Colonic mucosa (tissue), 4 donors: ENCODE measurements at regions not wholly inside any gene's neighbourhood (a gene's known extent, or its start where the extent isn't known, plus 50 kb on each side); places are given as distances from the start of the nearest gene placed in this dataset.

Source experiments
- DNase-seq: peaks from one replicate; pipeline ENCODE4 v3.0.0-alpha.2; 2020
- H3K27ac ChIP-seq: fragments of 200-600 bp; one replicate; pipeline ENCODE4 v1.8.0; 2021
- H3K27me3 ChIP-seq: fragments of 200-600 bp; one replicate; pipeline ENCODE4 v1.8.0; 2021
- H3K36me3 ChIP-seq: fragments of 200-600 bp; one replicate; pipeline ENCODE4 v1.8.0; 2021
- H3K4me1 ChIP-seq: fragments of 200-600 bp; one replicate; pipeline ENCODE4 v1.8.0; 2021; ENCODE audit warnings: mild to moderate bottlenecking
- H3K4me3 ChIP-seq: fragments of 200-600 bp; one replicate; pipeline ENCODE4 v1.8.0; 2021
- H3K9ac ChIP-seq, 2 donors: one replicate each; pipeline ENCODE4 v1.7.0; 2013; ENCODE audit warnings: control low read depth in 2 of 2, low read depth in 2 of 2, low read length in 2 of 2
- H3K9me3 ChIP-seq: fragments of 200-600 bp; one replicate; pipeline ENCODE4 v1.8.0; 2021
- intact Hi-C: fragments of 100-400 bp; cut with DNase I; formaldehyde crosslinking; loops from one replicate; pipeline ENCODE4 v1.14.1; 2022
- TF ChIP-seq, protein P1 (sequence below): fragments of 200-600 bp; IDR thresholded peaks from one replicate; pipeline ENCODE4 v1.8.0; 2022; ENCODE audit warnings: antibody characterized with exemption, mild to moderate bottlenecking
- donor health status: healthy.
- donor health status: DM: no; HTN: no; CAD: no.
- donor health status: DM: no; HTN: no; CAD: no.

DNA sequence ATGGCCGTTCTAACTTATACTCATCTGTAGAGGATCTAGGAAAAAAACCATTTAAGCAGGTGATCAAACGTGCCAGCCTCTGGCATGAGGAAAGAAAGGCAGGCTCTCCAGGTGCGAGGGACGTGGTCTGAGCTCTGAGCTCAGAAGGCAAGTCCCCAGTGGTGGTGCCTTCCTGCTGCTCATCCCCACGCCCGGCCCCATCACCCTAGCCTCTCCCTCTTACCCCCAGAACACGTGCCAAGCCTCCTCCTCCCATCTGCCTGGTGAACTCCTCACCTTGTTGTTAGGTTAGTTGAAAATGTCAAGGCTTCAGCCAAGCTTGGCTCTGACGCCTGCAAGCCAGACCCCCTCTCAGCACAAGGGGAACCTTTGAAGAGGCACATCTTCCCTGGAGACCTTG, 571.2 kb upstream of the MKI67 start:
- DNase-seq, result no peak
- intact Hi-C loops, result no loop called here
- Histone ChIP-seq H3K9me3 (no peaks in the 10 kb centered on the region), H3K27ac (no peak overlapping the region), H3K36me3 (no peaks in the 10 kb centered on the region), H3K4me1 (no peaks in the 10 kb centered on the region), H3K9ac (no peak overlapping the region), H3K27me3 (no peaks in the 10 kb centered on the region), H3K4me3 (no peak overlapping the region)
- TF ChIP-seq, protein P1, sequence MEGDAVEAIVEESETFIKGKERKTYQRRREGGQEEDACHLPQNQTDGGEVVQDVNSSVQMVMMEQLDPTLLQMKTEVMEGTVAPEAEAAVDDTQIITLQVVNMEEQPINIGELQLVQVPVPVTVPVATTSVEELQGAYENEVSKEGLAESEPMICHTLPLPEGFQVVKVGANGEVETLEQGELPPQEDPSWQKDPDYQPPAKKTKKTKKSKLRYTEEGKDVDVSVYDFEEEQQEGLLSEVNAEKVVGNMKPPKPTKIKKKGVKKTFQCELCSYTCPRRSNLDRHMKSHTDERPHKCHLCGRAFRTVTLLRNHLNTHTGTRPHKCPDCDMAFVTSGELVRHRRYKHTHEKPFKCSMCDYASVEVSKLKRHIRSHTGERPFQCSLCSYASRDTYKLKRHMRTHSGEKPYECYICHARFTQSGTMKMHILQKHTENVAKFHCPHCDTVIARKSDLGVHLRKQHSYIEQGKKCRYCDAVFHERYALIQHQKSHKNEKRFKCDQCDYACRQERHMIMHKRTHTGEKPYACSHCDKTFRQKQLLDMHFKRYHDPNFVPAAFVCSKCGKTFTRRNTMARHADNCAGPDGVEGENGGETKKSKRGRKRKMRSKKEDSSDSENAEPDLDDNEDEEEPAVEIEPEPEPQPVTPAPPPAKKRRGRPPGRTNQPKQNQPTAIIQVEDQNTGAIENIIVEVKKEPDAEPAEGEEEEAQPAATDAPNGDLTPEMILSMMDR, result no peak

DNA sequence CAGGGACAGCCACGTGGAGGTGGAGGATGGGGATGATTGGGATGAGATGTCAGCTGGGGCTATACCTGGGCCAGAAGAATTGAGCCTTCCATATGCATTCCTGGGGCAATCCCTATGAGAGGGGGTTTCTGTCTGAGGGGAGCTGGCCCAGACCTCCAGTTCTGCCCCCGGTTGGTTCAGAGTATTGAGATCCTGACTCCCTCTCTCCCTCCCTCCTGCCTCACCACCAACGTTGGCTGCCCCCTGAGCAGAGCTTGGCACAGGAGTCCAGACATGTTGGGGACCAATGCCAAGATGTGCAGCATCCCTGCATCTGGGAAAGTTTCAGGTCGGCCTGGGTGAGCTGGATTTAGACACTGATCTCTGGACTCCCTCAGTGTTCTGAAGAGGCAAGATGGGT, 575.2 kb upstream of the MKI67 start:
- intact Hi-C loops, result no loop called here
- Histone ChIP-seq H3K4me3 (no peak overlapping the region), H3K36me3 (no peaks in the 10 kb centered on the region), H3K9ac (no peak overlapping the region), H3K27me3 (no peaks in the 10 kb centered on the region), H3K4me1 (no peaks in the 10 kb centered on the region), H3K9me3 (no peaks in the 10 kb centered on the region), H3K27ac (no peak overlapping the region)
- no peak for DNase-seq
- TF ChIP-seq, protein P1, result no peak

DNA sequence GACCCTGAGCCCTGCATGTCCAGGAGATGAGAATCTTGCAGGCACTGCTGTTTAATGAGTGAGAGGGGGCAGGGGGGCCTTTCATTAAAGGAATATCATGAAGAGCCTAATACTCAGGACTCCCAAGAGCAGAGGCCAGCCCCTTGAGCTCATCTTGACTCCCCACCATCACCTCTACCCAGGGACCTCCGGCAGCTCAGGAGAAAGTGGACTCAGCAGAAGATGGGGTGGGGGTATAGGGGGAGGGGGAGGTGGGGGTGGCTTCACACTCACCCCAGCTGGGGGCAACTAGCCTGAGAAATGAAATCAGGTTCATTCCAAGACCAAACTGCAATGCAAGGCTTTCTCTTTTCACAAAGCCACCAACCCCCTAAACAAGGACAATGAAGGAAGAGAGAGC, 575.6 kb upstream of the MKI67 start:
- H3K27me3 ChIP-seq, result no peaks in the 10 kb centered on the region
- H3K9me3 ChIP-seq, result no peaks in the 10 kb centered on the region
- intact Hi-C loops, result no loop called here
- no peak overlapping the region for H3K9ac ChIP-seq
- no peak overlapping the region for H3K4me3 ChIP-seq
- no peaks in the 10 kb centered on the region for H3K36me3 ChIP-seq
- no peak for DNase-seq
- H3K4me1 ChIP-seq, result no peaks in the 10 kb centered on the region
- TF ChIP-seq, protein P1, result no peak
- no peak overlapping the region for H3K27ac ChIP-seq

DNA sequence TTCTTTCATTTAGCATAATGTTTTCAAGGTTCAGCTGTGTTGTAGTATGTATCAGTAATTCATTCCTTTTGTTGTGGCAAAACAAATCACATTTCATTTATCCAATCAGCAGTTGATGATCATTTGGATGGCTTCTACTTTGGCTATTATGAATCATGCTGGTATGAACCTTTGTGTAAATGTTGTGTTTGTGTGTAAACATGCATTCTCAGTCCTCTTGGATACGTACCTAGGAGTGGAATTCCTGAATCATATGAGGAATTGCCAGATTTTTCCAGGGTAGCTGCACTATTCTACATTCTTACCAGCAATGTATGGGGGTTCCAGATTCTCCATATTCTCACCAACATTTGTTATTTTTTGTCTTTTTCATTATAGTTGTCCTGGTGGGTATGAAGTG, 578.5 kb upstream of the MKI67 start:
- no peak overlapping the region for H3K4me3 ChIP-seq
- H3K4me1 ChIP-seq, result no peaks in the 10 kb centered on the region
- DNase-seq, result no peak
- H3K9ac ChIP-seq, result no peak overlapping the region
- H3K27me3 ChIP-seq, result no peaks in the 10 kb centered on the region
- TF ChIP-seq, protein P1, result no peak
- no peaks in the 10 kb centered on the region for H3K9me3 ChIP-seq
- no peaks in the 10 kb centered on the region for H3K36me3 ChIP-seq
- intact Hi-C loops, result no loop called here
- H3K27ac ChIP-seq, result no peak overlapping the region

DNA sequence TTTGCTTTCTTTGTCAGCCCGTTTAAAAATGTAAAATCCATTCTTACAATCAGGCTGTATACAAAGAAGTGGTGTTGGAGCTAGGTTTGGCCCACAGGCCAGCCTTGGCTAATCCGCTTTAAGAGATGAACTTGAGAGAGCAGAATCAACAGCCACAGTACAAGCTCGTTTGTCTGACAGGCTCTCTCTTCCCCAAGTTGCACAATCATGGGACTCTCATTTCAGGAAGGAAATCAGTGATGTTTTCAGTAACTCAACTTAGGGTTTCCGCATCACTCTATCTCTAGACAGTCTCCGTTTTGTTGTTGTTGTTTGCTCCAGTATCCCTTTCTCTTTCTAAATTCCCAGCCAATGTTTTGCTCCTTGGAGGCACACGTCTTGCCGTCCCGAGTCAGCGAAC, 582.0 kb upstream of the MKI67 start:
- intact Hi-C loops, result no loop called here
- TF ChIP-seq, protein P1, result no peak
- H3K27ac ChIP-seq, result no peak overlapping the region

DNA sequence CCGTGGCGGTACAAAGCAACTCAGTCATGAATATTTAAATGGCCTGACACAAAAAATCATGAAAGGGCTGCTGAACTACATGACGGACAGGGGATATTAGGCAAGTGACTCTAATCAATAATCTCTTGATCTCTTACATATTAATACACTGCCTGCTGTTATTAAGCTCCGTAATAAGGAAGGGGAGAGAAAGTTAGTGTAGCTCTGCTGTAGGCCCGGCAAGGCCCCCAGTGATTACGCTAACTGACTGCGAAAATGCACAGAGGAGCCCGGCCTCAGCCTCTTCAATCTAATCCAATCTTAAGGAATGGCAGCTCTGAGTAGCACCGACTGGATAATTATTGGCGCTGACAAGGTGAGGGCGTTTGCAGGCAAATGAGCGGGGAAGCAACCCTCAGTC, 583.5 kb upstream of the MKI67 start:
- Histone ChIP-seq H3K36me3 (no peaks in the 10 kb centered on the region), H3K27me3 (no peaks in the 10 kb centered on the region), H3K9me3 (no peaks in the 10 kb centered on the region), H3K9ac (no peak overlapping the region), H3K4me3 (no peak overlapping the region), H3K27ac (no peak overlapping the region), H3K4me1 (no peaks in the 10 kb centered on the region)
- intact Hi-C loops, result no loop called here
- TF ChIP-seq, protein P1, result no peak
- no peak for DNase-seq

More for the DNA sequence above, 582.0 kb upstream of the MKI67 start:
- Histone ChIP-seq H3K9me3 (no peaks in the 10 kb centered on the region), H3K4me3 (no peak overlapping the region), H3K27me3 (no peaks in the 10 kb centered on the region), H3K36me3 (no peaks in the 10 kb centered on the region), H3K9ac (no peak overlapping the region), H3K4me1 (no peaks in the 10 kb centered on the region)
- DNase-seq, result no peak
